ENCODE measurements at regions not wholly inside any gene's neighbourhood (a gene's known extent, or its start where the extent isn't known, plus 50 kb on each side); places are given as distances from the start of the nearest gene placed in this dataset.
"Not testable (repeated sequence)": the region's sequence is repeated elsewhere in the genome, so short reads cannot be mapped to it uniquely, and the experiment has no call there.

- no peak for DNase-seq
Observed at GRCh38 chr3:176623468-176624150, 573.7 kb downstream of the TBL1XR1 start.

- no peak for DNase-seq
Observed at GRCh38 chr3:176619833-176620232, 577.4 kb downstream of the TBL1XR1 start.

GRCh38 chr3:176615826-176616225, 581.5 kb downstream of the TBL1XR1 start:
- DNase-seq: peak; percentile 7

GRCh38 chr3:176611703-176612102, 585.6 kb downstream of the TBL1XR1 start:
- DNase-seq: no peak

GRCh38 chr3:176609361-176609760, 587.9 kb downstream of the TBL1XR1 start:
- DNase-seq: no peak

GRCh38 chr3:176605553-176605952, 591.7 kb downstream of the TBL1XR1 start:
- DNase-seq: not testable (repeated sequence)

GRCh38 chr3:176595307-176595706, 602.0 kb downstream of the TBL1XR1 start:
- DNase-seq: no peak

- no peak for DNase-seq
Observed at GRCh38 chr3:176590722-176591121, 606.6 kb downstream of the TBL1XR1 start.

- DNase-seq: no peak
Observed at GRCh38 chr3:176587089-176587488, 610.2 kb downstream of the TBL1XR1 start.

GRCh38 chr3:176584413-176585176, 612.7 kb downstream of the TBL1XR1 start:
- DNase-seq: no peak

- no peak for DNase-seq
Observed at GRCh38 chr3:176583956-176584355, 613.3 kb downstream of the TBL1XR1 start.

GRCh38 chr3:176581589-176581988, 615.7 kb downstream of the TBL1XR1 start:
- DNase-seq: no peak

GRCh38 chr3:176579711-176580185, 617.5 kb downstream of the TBL1XR1 start:
- DNase-seq: no peak

- no peak for DNase-seq
Observed at GRCh38 chr3:176578316-176578715, 619.0 kb downstream of the TBL1XR1 start.

GRCh38 chr3:176577447-176577846, 619.8 kb downstream of the TBL1XR1 start:
- DNase-seq: no peak

- DNase-seq: no peak
Observed at GRCh38 chr3:176574786-176575185, 622.5 kb downstream of the TBL1XR1 start.

GRCh38 chr3:176571926-176572325, 625.4 kb downstream of the TBL1XR1 start:
- no peak for DNase-seq

- DNase-seq: no peak
Observed at GRCh38 chr3:176570992-176571391, 626.3 kb downstream of the TBL1XR1 start.

- no peak for DNase-seq
Observed at GRCh38 chr3:176568189-176568588, 629.1 kb downstream of the TBL1XR1 start.

- no peak for DNase-seq
Observed at GRCh38 chr3:176566757-176567156, 630.5 kb downstream of the TBL1XR1 start.

GRCh38 chr3:176562331-176562730, 635.0 kb downstream of the TBL1XR1 start:
- no peak for DNase-seq

GRCh38 chr3:176561826-176562225, 635.5 kb downstream of the TBL1XR1 start:
- no peak for DNase-seq

- DNase-seq: no peak
Observed at GRCh38 chr3:176554791-176555654, 642.3 kb downstream of the TBL1XR1 start.
